Neural progenitor cell (in vitro differentiated cells): ENCODE measurements at regions not wholly inside any gene's neighbourhood (a gene's known extent, or its start where the extent isn't known, plus 50 kb on each side); places are given as distances from the start of the nearest gene placed in this dataset.
A peak's percentile ranks its signal among the peaks of the same experiment; 100 is the strongest.

Source experiments
- DNase-seq: peaks from one replicate; pipeline ENCODE4 v3.0.0-alpha.2; 2016; ENCODE audit warnings: low spot score
- H2AFZ ChIP-seq: fragments of 200-600 bp; sonication (generic); replicated peaks from 2 replicates; pipeline ENCODE4 v1.6.1; 2016; ENCODE audit warnings: antibody characterized with exemption
- H3F3A ChIP-seq: fragments of 200-600 bp; sonication (generic); 2 replicates; pipeline ENCODE4 v1.6.1; 2016; ENCODE audit warnings: antibody characterized with exemption, low read depth
- H3K27ac ChIP-seq: fragments of 200-600 bp; sonication (generic); 2 replicates; pipeline ENCODE4 v1.5.1; 2016; ENCODE audit warnings: mild to moderate bottlenecking
- H3K27me3 ChIP-seq: fragments of 200-600 bp; sonication (generic); 2 replicates; pipeline ENCODE4 v1.6.1; 2016; ENCODE audit warnings: mild to moderate bottlenecking, moderate library complexity
- H3K36me3 ChIP-seq: fragments of 200-600 bp; sonication (generic); 2 replicates; pipeline ENCODE4 v1.5.1; 2016
- H3K4me1 ChIP-seq: fragments of 200-600 bp; sonication (generic); 2 replicates; pipeline ENCODE4 v1.6.1; 2016; ENCODE audit warnings: mixed run types
- H3K4me2 ChIP-seq: fragments of 200-600 bp; sonication (generic); 2 replicates; pipeline ENCODE4 v1.6.1; 2016
- H3K4me3 ChIP-seq: fragments of 200-600 bp; sonication (generic); 2 replicates; pipeline ENCODE4 v1.5.1; 2016
- H3K79me2 ChIP-seq: fragments of 200-600 bp; sonication (generic); 2 replicates; pipeline ENCODE4 v1.6.1; 2016; ENCODE audit warnings: low read depth
- H3K9ac ChIP-seq: fragments of 200-600 bp; sonication (generic); 2 replicates; pipeline ENCODE4 v1.6.1; 2016
- H3K9me3 ChIP-seq: fragments of 200-600 bp; sonication (generic); 2 replicates; pipeline ENCODE4 v1.5.1; 2016; ENCODE audit warnings: low read depth
- H4K20me1 ChIP-seq: fragments of 200-600 bp; sonication (generic); 2 replicates; pipeline ENCODE4 v1.6.1; 2016; ENCODE audit warnings: low read depth
- H3K27ac Mint-ChIP-seq: 3 replicates; pipeline ENCODE4 v1.8.0; 2021; ENCODE audit warnings: mixed read lengths
- H3K27me3 Mint-ChIP-seq: 2 replicates; pipeline ENCODE4 v1.8.0; 2022; ENCODE audit warnings: low read depth, mild to moderate bottlenecking, inconsistent platforms, moderate library complexity, mixed read lengths; ENCODE audit not compliant: insufficient read depth
- H3K36me3 Mint-ChIP-seq: 3 replicates; pipeline ENCODE4 v1.8.0; 2021; ENCODE audit warnings: mixed read lengths
- H3K4me1 Mint-ChIP-seq: 3 replicates; pipeline ENCODE4 v1.8.0; 2021; ENCODE audit warnings: mixed read lengths
- H3K4me3 Mint-ChIP-seq: 3 replicates; pipeline ENCODE4 v1.8.0; 2021; ENCODE audit warnings: mild to moderate bottlenecking, moderate library complexity, mixed read lengths
- H3K9me3 Mint-ChIP-seq: 3 replicates; pipeline ENCODE4 v1.8.0; 2020; ENCODE audit warnings: mixed read lengths
- EZH2 ChIP-seq: fragments of 200-600 bp; sonication (generic); IDR thresholded peaks from 2 replicates; pipeline ENCODE4 v1.6.1; 2017; ENCODE audit warnings: antibody characterized with exemption, mild to moderate bottlenecking, moderate library complexity
- EZH2phosphoT487 ChIP-seq: fragments of 200-600 bp; sonication (generic); IDR thresholded peaks from 2 replicates; pipeline ENCODE4 v1.6.1; 2017; ENCODE audit warnings: antibody characterized with exemption
- TF ChIP-seq, protein P1 (sequence below): fragments of 200-600 bp; sonication (generic); IDR thresholded peaks from 2 replicates; pipeline ENCODE4 v1.5.1; 2017; ENCODE audit warnings: antibody characterized with exemption, mild to moderate bottlenecking

DNA sequence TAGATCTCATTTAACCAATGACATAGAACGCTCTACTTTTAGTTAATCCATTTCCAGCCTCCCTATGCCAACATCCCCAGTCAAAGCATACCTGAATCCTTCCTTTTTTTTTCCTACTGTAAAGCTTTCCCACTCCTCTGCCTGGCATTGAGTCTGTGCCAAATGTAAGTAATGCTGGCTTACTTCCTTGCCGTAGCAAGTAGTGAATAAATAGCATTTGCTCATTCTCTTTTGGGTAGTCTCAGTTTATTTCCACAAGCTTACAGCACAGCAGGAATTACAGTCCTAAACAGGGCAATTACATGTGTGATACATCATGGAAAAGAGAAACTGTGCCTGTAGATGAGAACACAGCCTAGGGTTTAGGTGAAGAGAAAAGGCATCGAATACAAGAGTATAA, 352.6 kb upstream of the NEGR1 start:
- Histone ChIP-seq H3K9me3 (no peaks in the 10 kb centered on the region), H3K27ac (no peak overlapping the region), H3K79me2 (no peaks in the 10 kb centered on the region), H3K36me3 (no peaks in the 10 kb centered on the region), H3K9ac (no peak overlapping the region), H3K4me1 (peaks cover 32% of the 10 kb centered on the region), H2AFZ (peak overlapping the region; percentile 37), H3K4me2 (no peak overlapping the region), H3F3A (peaks cover 13% of the 10 kb centered on the region), H4K20me1 (no peaks in the 10 kb centered on the region), H3K4me3 (no peak overlapping the region), H3K27me3 (no peaks in the 10 kb centered on the region)
- Mint-ChIP-seq H3K36me3 (no peaks in the 10 kb centered on the region), H3K27ac (no peak overlapping the region), H3K9me3 (peaks cover 2% of the 10 kb centered on the region), H3K4me1 (peaks cover 11% of the 10 kb centered on the region), H3K27me3 (no peaks in the 10 kb centered on the region), H3K4me3 (no peak overlapping the region)
- no peak for DNase-seq
- no peak for TF ChIP-seq EZH2
- TF ChIP-seq, protein P1, sequence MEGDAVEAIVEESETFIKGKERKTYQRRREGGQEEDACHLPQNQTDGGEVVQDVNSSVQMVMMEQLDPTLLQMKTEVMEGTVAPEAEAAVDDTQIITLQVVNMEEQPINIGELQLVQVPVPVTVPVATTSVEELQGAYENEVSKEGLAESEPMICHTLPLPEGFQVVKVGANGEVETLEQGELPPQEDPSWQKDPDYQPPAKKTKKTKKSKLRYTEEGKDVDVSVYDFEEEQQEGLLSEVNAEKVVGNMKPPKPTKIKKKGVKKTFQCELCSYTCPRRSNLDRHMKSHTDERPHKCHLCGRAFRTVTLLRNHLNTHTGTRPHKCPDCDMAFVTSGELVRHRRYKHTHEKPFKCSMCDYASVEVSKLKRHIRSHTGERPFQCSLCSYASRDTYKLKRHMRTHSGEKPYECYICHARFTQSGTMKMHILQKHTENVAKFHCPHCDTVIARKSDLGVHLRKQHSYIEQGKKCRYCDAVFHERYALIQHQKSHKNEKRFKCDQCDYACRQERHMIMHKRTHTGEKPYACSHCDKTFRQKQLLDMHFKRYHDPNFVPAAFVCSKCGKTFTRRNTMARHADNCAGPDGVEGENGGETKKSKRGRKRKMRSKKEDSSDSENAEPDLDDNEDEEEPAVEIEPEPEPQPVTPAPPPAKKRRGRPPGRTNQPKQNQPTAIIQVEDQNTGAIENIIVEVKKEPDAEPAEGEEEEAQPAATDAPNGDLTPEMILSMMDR: no peak
- TF ChIP-seq EZH2phosphoT487: no peak

DNA sequence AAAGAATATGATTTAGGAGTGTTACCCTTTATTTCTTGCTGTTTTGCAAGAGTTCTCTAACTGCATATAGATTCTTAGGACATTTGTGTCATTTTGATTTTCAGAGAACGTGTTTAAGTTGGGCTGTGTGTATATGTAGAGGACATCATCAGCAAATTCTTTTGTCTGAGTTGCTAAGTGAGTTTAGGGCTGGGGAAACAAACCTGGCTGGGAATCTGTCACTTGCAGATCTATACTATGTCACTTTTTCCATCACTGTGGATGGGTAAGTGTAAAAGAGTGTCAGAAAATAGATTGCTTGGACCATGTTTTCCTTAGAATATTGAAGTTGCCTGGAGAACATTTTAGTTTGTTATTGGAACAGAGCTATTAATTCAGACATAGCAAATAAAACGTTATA, 349.1 kb upstream of the NEGR1 start:
- Mint-ChIP-seq H3K9me3 (no peaks in the 10 kb centered on the region), H3K36me3 (no peaks in the 10 kb centered on the region), H3K27ac (no peak overlapping the region), H3K4me3 (no peak overlapping the region), H3K4me1 (no peaks in the 10 kb centered on the region), H3K27me3 (no peaks in the 10 kb centered on the region)
- Histone ChIP-seq H2AFZ (peak overlapping the region; percentile 14), H3K79me2 (no peaks in the 10 kb centered on the region), H4K20me1 (no peaks in the 10 kb centered on the region), H3K9me3 (no peaks in the 10 kb centered on the region), H3K4me1 (peaks cover 5% of the 10 kb centered on the region), H3K4me2 (no peak overlapping the region), H3K9ac (no peak overlapping the region), H3F3A (no peaks in the 10 kb centered on the region), H3K36me3 (no peaks in the 10 kb centered on the region), H3K27ac (no peak overlapping the region), H3K27me3 (no peaks in the 10 kb centered on the region), H3K4me3 (no peak overlapping the region)
- TF ChIP-seq, protein P1: no peak
- TF ChIP-seq EZH2phosphoT487: no peak
- TF ChIP-seq EZH2: no peak
- DNase-seq: no peak

DNA sequence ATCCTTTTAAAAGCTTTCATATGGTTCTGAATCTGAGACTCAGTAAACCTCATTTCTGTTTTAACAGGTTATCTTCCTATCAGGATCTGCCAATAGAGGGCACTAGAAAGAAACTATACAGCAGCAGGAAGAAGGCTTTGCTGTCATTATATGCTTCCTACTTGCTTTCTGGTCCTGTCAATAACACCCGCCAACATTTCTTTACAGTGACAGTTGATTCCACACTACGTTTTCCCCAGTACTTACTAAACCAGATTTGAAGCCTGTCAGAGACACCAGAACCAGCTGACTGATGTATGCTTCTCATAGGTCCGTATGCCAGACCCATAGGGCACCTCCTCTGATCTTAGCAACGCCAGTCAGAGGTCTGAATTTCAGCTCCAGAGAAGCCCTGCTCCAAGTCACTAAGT, 341.0 kb upstream of the NEGR1 start:
- no peaks in the 10 kb centered on the region for H3K27me3 Mint-ChIP-seq
- H3K36me3 ChIP-seq: no peaks in the 10 kb centered on the region
- H3K9ac ChIP-seq: no peak overlapping the region
- no peaks in the 10 kb centered on the region for H4K20me1 ChIP-seq
- H3K27ac Mint-ChIP-seq: no peak overlapping the region
- no peaks in the 10 kb centered on the region for H3K27me3 ChIP-seq
- no peak overlapping the region for H2AFZ ChIP-seq
- no peak overlapping the region for H3K4me3 Mint-ChIP-seq
- H3K9me3 Mint-ChIP-seq: no peaks in the 10 kb centered on the region
- H3K36me3 Mint-ChIP-seq: no peaks in the 10 kb centered on the region
- H3K27ac ChIP-seq: no peak overlapping the region
- no peak overlapping the region for H3K4me3 ChIP-seq
- peak overlapping the region; percentile 55 for H3K4me2 ChIP-seq
- H3F3A ChIP-seq: no peaks in the 10 kb centered on the region
- DNase-seq: peak; percentile 66
- H3K4me1 Mint-ChIP-seq: no peaks in the 10 kb centered on the region
- H3K4me1 ChIP-seq: no peaks in the 10 kb centered on the region
- TF ChIP-seq, protein P1: peak; percentile 78
- no peak for TF ChIP-seq EZH2phosphoT487
- H3K79me2 ChIP-seq: no peaks in the 10 kb centered on the region
- no peaks in the 10 kb centered on the region for H3K9me3 ChIP-seq

DNA sequence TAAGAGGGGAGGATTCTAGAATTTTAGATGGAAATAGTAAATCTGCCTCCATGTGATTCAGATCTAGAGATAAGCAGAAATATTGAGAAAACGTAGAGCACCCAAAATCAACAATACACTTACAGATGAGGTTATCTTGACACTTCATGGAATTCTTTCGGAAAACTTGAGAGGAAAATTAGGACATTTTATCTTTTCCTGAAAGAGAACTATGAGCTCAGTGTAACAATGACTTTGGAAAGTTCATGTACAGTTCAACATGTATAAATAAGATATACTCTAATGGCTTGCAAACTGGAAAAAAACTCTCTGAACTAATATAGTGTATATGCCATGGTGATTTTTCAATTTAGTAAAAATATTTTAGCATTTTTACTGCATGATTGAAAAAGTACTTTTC, 338.1 kb upstream of the NEGR1 start:
- Histone ChIP-seq H3K27me3 (no peaks in the 10 kb centered on the region), H3K9ac (no peak overlapping the region), H3K4me3 (no peak overlapping the region), H3K9me3 (no peaks in the 10 kb centered on the region), H4K20me1 (no peaks in the 10 kb centered on the region), H3K79me2 (no peaks in the 10 kb centered on the region), H3K36me3 (no peaks in the 10 kb centered on the region), H3K4me2 (no peak overlapping the region), H2AFZ (no peak overlapping the region), H3K4me1 (no peaks in the 10 kb centered on the region), H3K27ac (no peak overlapping the region), H3F3A (no peaks in the 10 kb centered on the region)
- Mint-ChIP-seq H3K4me1 (no peaks in the 10 kb centered on the region), H3K4me3 (no peak overlapping the region), H3K9me3 (no peaks in the 10 kb centered on the region), H3K36me3 (no peaks in the 10 kb centered on the region), H3K27me3 (no peaks in the 10 kb centered on the region), H3K27ac (no peak overlapping the region)
- TF ChIP-seq EZH2: no peak
- TF ChIP-seq EZH2phosphoT487: no peak
- TF ChIP-seq, protein P1: no peak
- no peak for DNase-seq
